GM12873 (cell line): ENCODE measurements at regions not wholly inside any gene's neighbourhood (a gene's known extent, or its start where the extent isn't known, plus 50 kb on each side); places are given as distances from the start of the nearest gene placed in this dataset.

Experiments
- TF ChIP-seq, protein P1 (sequence below): IDR thresholded peaks from 2 replicates; pipeline ENCODE4 v1.5.1; 2012; ENCODE audit warnings: low read depth, mild to moderate bottlenecking, moderate library complexity, low read length, control low read depth; ENCODE audit not compliant: insufficient read depth; ENCODE audit errors: missing control alignments

DNA sequence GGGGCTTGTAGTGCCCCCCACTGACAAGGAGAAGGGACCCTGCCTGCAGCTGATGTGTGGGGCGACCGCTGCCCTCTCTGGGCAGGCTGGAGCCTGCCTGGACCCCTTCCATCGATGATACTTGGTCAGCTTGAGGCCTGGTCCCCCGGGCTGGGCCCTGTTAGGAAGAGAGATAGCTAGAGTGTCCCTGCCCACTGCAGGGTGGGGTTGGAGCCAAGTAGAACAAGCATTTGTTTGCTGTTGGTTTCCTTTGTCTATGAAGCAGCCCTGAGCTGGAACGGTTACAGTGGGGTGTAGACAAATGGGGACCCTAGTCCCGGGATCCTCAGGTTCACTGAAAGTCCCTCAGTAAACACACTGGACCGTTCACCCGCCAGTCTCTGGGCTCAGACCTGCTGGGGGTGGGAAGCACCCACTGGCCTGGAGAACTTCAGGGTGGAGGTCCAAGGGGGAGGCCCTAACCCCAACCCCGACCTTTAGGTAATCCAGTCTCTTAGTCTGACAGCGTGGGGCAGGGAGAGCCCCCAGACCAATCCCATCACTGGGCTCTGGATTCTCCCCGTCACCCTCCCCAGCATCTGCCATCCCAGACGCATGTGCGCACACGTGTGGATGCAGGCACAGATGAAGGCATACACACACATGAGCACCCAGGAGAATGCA lies 204.8 kb upstream of the ZNF536 start:
- TF ChIP-seq, protein P1, sequence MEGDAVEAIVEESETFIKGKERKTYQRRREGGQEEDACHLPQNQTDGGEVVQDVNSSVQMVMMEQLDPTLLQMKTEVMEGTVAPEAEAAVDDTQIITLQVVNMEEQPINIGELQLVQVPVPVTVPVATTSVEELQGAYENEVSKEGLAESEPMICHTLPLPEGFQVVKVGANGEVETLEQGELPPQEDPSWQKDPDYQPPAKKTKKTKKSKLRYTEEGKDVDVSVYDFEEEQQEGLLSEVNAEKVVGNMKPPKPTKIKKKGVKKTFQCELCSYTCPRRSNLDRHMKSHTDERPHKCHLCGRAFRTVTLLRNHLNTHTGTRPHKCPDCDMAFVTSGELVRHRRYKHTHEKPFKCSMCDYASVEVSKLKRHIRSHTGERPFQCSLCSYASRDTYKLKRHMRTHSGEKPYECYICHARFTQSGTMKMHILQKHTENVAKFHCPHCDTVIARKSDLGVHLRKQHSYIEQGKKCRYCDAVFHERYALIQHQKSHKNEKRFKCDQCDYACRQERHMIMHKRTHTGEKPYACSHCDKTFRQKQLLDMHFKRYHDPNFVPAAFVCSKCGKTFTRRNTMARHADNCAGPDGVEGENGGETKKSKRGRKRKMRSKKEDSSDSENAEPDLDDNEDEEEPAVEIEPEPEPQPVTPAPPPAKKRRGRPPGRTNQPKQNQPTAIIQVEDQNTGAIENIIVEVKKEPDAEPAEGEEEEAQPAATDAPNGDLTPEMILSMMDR, result no peak

DNA sequence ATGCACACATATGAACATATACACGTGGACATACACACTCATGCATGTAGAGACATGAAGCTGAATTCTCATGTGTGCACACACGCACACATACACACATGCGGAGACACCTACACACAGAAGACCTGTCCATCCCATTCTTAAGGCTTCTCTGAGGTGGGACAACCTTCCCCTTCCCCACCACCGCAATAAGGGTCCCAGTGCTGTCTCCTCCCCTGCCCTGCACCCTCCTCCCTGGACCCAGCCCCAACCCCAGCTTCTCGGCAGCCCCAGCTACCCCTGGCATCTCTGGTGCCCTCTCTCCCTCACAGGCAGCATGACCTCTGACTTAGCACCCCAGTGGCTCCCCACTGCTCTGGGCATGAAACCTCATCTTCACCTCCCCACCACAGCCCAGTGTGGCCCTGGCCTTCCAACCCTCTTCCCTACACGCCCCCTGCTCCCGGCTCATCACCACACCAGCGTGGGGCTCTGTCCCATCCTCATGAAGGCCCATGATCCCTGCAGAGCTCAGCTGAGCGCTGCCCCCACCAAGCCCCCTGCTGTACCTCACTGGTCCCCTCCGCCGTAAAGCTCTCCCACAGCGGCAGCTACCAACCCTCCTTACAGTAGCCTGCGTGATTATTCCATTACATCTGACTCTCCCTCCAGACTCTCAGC lies 204.1 kb upstream of the ZNF536 start:
- TF ChIP-seq, protein P1, result no peak

DNA sequence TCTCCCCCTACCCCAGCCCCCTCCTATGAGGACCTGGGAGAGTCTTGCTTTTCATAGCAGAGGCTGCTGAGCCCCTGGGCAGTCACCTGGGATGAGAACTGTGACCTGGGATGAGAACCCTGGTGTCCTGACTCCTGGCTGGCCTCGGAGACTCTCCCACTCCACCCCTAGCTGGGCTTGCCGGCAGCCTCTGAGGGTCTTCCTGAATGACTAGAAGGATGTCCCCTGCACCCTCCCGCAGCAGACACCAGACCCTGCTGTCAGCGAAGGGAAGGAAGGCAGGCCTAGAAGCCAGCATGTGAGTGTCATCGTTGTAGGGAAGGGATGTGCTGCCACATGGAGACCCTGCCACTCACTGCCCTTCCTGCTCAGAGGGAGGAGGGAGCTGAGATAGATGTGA lies 203.4 kb upstream of the ZNF536 start:
- TF ChIP-seq, protein P1, result no peak

DNA sequence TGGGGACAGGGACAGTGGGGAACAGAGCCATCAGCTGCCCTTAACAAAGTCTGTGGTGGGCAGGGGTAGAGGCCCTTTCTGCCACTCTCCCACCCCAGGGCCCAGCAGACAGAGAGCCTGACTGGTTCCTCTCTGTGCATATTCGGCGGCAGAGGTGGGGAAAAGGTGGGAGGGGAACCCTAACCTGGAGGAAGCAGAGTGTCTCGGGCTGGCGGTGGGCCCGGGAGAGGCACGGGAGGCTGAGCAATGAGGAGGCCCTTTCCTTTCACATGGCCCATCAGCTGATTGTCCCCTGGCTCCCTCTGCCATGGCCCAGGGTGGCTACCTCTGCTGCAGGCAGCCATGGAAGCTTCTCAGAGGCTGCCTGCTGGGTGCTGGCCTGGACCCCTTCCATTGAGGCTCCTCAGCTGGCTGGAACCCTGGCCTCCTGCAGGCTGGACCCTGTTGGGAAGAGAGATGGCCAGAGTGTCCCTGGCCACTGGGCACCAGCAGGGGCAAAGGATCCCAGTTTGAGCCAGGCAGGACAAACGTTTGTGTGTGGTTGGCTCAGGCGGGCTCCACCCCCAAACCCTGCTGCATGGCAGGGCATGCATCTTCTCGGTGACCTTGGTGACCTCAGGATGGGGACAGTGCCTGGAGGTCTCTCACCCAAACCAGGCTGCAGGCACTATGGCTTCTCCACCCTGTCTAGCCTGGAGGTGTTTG lies 202.8 kb upstream of the ZNF536 start:
- TF ChIP-seq, protein P1, result no peak

DNA sequence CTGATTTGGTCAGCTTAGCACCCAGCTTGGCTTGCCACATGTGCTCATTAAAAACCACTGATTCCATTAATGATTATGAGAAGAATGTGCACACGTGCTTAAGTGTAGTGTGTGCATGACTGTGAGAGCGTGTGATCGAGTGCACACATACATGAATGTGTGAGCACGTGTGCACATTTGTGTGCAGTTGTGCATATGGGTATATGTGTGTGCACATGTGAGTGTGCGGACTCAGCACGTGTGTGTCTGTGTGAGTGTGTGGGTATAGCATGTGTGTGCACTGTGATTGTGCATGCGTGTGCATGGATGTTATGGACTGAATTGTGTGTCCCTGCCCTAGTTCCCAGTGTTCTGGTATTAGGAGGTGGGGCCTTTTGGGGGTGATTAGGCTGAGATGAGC lies 202.1 kb upstream of the ZNF536 start:
- TF ChIP-seq, protein P1, result no peak

DNA sequence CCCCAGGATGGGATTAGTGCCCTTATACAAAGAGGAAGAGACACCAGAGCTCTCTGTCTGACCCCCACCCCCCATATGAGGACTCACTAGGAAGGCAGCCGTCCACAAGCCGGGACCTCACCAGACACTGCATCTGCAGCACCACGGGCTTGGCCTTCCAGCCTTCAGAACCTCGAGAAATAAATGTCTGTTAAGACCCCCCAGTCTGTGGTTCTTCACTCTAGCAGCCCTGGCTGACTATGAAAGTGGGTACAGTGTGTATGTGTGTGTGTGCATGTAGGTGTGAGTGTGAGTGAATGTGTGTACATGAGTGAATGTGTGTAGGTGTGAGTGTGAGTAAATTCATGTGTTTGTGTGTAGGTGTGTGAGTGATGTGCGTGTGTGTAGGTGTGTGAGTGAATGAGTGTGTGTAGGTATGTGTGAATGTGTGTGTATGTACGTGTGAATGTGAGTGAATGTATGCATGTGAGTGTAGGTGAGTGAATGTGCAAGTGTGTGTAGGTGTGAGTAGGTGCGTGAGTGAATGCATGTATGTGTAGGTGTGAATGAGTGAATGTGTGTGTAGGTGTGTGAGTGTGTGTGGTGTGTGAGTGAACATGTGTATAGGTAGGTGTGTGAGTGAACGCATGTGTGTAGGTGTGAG lies 201.6 kb upstream of the ZNF536 start:
- TF ChIP-seq, protein P1, result no peak

DNA sequence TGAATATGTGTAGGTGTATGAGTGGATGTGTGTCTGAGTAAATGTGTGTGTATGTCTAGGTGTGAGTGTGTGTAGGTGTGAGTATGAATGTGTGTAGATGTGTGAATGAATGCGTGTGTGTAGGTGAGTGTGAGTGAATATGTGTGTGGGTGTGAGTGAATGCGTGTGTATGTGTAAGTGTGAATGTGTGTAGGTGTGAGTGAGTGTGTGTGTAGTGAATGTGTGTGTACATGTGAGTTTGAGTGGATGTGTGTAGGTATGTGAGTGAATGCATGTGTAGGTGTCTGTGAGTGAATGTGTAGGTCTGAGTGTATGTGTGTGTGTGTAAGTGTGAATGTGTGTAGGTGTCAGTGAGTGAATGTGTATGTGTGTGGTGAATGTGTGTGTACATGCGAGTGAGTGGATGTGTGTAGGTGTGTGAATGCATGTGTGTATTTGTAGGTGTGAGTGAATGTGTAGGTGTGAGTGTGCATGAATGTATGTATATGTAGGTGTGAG lies 201.0 kb upstream of the ZNF536 start:
- TF ChIP-seq, protein P1, result no peak
